ENCODE measurements at regions not wholly inside any gene's neighbourhood (a gene's known extent, or its start where the extent isn't known, plus 50 kb on each side); places are given as distances from the start of the nearest gene placed in this dataset.

DNA sequence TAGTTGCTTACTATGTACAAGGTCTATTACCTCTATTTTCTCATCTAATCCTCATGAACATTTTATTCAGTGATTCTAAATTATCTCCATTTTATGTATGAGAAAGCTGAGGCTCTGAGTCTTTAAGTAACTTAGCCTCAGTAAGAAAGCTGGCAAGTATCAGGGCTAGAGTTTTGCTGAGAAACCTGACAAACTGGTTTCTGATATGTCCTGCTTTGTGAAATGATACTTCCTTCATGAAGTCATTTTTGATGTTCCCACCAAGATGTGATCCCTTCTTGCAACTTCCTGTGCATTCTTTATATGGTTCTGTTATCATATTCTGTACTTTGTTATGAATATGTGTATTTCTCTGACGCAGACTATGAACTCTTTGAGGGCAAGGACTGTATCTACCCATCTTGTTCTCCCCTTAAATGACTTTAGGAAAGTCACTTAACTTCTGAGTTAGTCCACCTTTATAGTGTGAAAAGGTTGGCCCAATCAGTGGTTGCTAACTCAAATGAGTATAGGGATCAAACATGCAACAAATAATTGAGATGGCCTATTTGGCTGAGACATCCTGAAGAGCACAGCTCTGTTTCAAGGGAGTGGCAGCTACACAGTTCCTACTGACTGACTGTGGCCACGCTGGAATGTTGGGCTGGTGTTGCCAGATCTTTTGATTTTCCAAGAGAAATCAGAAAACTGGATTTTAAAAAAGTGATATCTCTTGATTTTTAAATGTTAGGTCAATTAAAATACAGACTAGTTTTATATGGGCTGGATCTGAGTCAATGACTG is 127.9 kb upstream of the AMOT start:
- Histone ChIP-seq H3K4me1 (ENCODE audit: control insufficient read depth, insufficient read depth, low read length, poor library complexity, severe bottlenecking) (no peaks in the 10 kb centered on the region), H3K4me3 (ENCODE audit: low read depth, low read length) (no peak overlapping the region), H3K27me3 (ENCODE audit: control insufficient read depth, insufficient read depth, low read length) (no peaks in the 10 kb centered on the region), H3K27ac (ENCODE audit: insufficient read depth, low read length, poor library complexity, severe bottlenecking) (no peak overlapping the region), H3K9me3 (ENCODE audit: control insufficient read depth in 2 of 2, low read length in 2 of 2) (no peaks in the 10 kb centered on the region), H3K36me3 (ENCODE audit: control insufficient read depth, insufficient read depth, low read length) (no peaks in the 10 kb centered on the region)
- Mint-ChIP-seq H3K36me3 (no peaks in the 10 kb centered on the region), H3K27me3 (no peaks in the 10 kb centered on the region), H3K4me1 (no peaks in the 10 kb centered on the region), H3K4me3 (no peak overlapping the region), H3K27ac (no peak overlapping the region), H3K9me3 (peaks cover 0 to 4% (median 0%) of the 10 kb centered on the region in 7 donors)
- DNase-seq: no peak
- no peak for ATAC-seq (ENCODE audit: low read depth in 2 of 2)

DNA sequence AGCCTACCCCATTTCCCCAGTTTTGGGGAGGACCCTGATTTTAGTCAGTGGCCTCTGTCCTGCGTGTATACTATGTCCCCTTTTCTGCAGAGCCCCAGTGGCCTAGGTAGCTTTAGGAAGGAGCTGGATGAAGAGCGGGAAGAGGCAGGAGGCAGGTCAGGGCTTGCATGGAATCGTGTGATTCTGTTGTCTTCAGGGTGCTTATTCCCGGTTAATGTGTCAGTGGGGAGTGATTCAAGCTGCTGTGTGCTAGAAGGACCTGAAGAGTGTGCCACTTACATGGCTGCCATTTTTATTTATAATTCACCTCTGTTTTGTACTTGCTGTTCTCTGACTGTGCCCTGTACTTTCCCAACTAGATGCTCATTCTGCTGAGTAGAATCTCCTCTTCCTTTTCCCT is 127.3 kb upstream of the AMOT start:
- no peak for ATAC-seq (ENCODE audit: low read depth in 2 of 2)
- no peak for DNase-seq
- H3K27me3 Mint-ChIP-seq: no peaks in the 10 kb centered on the region
- no peaks in the 10 kb centered on the region for H3K27me3 ChIP-seq (ENCODE audit: control insufficient read depth, insufficient read depth, low read length)
- no peaks in the 10 kb centered on the region for H3K4me1 Mint-ChIP-seq
- peaks cover 0 to 4% (median 0%) of the 10 kb centered on the region in 7 donors for H3K9me3 Mint-ChIP-seq
- no peak overlapping the region for H3K4me3 ChIP-seq (ENCODE audit: low read depth, low read length)
- no peaks in the 10 kb centered on the region for H3K36me3 Mint-ChIP-seq
- no peak overlapping the region for H3K27ac Mint-ChIP-seq
- H3K4me3 Mint-ChIP-seq: no peak overlapping the region
- H3K4me1 ChIP-seq (ENCODE audit: control insufficient read depth, insufficient read depth, low read length, poor library complexity, severe bottlenecking): no peaks in the 10 kb centered on the region
- H3K9me3 ChIP-seq (ENCODE audit: control insufficient read depth in 2 of 2, low read length in 2 of 2): no peaks in the 10 kb centered on the region
- no peaks in the 10 kb centered on the region for H3K36me3 ChIP-seq (ENCODE audit: control insufficient read depth, insufficient read depth, low read length)
- H3K27ac ChIP-seq (ENCODE audit: insufficient read depth, low read length, poor library complexity, severe bottlenecking): no peak overlapping the region

DNA sequence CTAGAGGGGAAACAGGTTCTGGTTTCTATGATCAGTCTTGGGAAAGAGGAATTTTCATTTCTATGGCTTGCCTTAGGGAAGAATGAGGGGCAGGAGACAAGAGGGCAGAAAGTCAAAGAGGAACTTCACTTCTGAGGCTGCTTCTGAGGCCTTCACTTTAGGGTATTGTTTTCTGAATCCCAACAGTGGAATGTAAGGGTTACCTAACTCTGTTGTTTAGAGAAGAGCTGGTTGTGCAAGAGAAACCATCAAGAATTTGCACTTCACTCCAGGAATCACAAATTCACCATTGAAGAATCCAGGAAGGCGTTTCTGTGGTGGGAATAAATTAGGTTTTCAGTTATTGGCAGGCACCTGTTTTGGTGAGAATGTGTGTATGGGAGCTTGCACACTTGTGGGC is 126.7 kb upstream of the AMOT start:
- no peak for ATAC-seq (ENCODE audit: low read depth in 2 of 2)
- no peak overlapping the region for H3K4me3 Mint-ChIP-seq
- H3K36me3 Mint-ChIP-seq: no peaks in the 10 kb centered on the region
- Histone ChIP-seq H3K4me1 (ENCODE audit: control insufficient read depth, insufficient read depth, low read length, poor library complexity, severe bottlenecking) (no peaks in the 10 kb centered on the region), H3K27ac (ENCODE audit: insufficient read depth, low read length, poor library complexity, severe bottlenecking) (no peak overlapping the region), H3K27me3 (ENCODE audit: control insufficient read depth, insufficient read depth, low read length) (no peaks in the 10 kb centered on the region), H3K4me3 (ENCODE audit: low read depth, low read length) (no peak overlapping the region), H3K36me3 (ENCODE audit: control insufficient read depth, insufficient read depth, low read length) (no peaks in the 10 kb centered on the region), H3K9me3 (ENCODE audit: control insufficient read depth in 2 of 2, low read length in 2 of 2) (no peaks in the 10 kb centered on the region)
- H3K9me3 Mint-ChIP-seq: peaks cover 0 to 4% (median 0%) of the 10 kb centered on the region in 7 donors
- no peaks in the 10 kb centered on the region for H3K4me1 Mint-ChIP-seq
- no peak overlapping the region for H3K27ac Mint-ChIP-seq
- H3K27me3 Mint-ChIP-seq: no peaks in the 10 kb centered on the region
- DNase-seq: no peak

DNA sequence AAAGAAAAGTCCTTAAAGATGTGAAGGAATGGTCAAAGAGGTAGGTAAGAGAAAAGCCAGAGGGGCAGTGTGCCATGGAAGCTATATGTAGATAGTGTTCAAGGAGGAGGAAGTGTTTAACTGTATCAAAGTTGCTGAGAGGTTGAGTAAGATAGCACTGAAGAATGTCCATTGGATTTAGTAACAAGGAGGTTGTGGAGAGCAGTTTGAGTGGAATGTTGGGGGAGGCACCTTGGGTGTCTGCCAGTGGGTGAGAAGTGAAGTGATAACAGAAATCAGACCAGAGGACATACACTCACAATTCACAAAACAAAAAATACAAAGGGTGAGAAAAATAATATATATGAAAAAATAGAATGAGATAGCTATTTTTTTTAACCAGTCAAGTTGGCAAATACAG is 121.3 kb upstream of the AMOT start:
- ATAC-seq (ENCODE audit: low read depth in 2 of 2): no peak
- no peaks in the 10 kb centered on the region for H3K36me3 ChIP-seq (ENCODE audit: control insufficient read depth, insufficient read depth, low read length)

DNA sequence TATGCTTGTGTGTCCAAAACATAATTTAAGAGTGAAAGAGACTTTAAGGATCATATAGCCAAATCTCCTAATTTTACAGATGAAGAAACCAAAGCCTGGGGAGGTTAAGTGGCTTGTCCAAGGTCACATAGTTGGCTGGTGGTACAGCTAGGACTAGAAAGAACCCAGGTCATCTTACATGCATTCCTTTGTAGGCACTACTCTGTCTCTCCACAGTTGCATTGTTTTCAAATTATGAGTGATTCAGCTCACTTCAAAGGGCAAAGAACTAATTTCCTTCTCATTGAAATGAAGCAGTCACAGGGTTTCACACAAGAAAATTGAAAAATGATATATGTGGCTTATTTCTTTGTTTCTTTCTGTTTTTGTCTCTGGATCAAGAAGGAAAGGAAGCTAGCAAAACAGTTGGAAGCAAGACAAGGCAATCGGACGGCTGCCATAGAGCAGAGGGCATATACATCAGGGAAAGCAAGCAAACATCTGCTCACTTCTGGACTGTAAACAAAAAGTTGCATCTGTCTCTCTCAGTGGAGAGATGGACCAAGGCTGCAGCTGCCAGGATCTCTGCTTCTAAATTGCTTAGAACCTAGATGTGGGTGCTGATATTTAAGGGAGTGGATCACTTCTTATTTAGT is 107.5 kb upstream of the AMOT start:
- no peak for DNase-seq
- no peaks in the 10 kb centered on the region for H3K4me1 Mint-ChIP-seq
- no peak overlapping the region for H3K4me3 Mint-ChIP-seq
- Histone ChIP-seq H3K4me3 (ENCODE audit: low read depth, low read length) (no peak overlapping the region), H3K27ac (ENCODE audit: insufficient read depth, low read length, poor library complexity, severe bottlenecking) (no peak overlapping the region), H3K27me3 (ENCODE audit: control insufficient read depth, insufficient read depth, low read length) (no peaks in the 10 kb centered on the region), H3K36me3 (ENCODE audit: control insufficient read depth, insufficient read depth, low read length) (no peaks in the 10 kb centered on the region), H3K4me1 (ENCODE audit: control insufficient read depth, insufficient read depth, low read length, poor library complexity, severe bottlenecking) (no peaks in the 10 kb centered on the region), H3K9me3 (ENCODE audit: control insufficient read depth in 2 of 2, low read length in 2 of 2) (no peaks in the 10 kb centered on the region)
- H3K27me3 Mint-ChIP-seq: no peaks in the 10 kb centered on the region
- no peaks in the 10 kb centered on the region for H3K36me3 Mint-ChIP-seq
- H3K9me3 Mint-ChIP-seq: peaks cover 0 to 3% (median 0%) of the 10 kb centered on the region in 7 donors
- no peak overlapping the region for H3K27ac Mint-ChIP-seq
- ATAC-seq (ENCODE audit: low read depth in 2 of 2): no peak

More for the DNA sequence above, 121.3 kb upstream of the AMOT start:
- Mint-ChIP-seq H3K27ac (no peak overlapping the region), H3K36me3 (no peaks in the 10 kb centered on the region), H3K9me3 (peaks cover 0 to 1% (median 0%) of the 10 kb centered on the region in 7 donors), H3K27me3 (no peaks in the 10 kb centered on the region), H3K4me1 (no peaks in the 10 kb centered on the region), H3K4me3 (no peak overlapping the region)
- no peaks in the 10 kb centered on the region for H3K4me1 ChIP-seq (ENCODE audit: control insufficient read depth, insufficient read depth, low read length, poor library complexity, severe bottlenecking)
- no peak overlapping the region for H3K4me3 ChIP-seq (ENCODE audit: low read depth, low read length)
- H3K9me3 ChIP-seq (ENCODE audit: control insufficient read depth in 2 of 2, low read length in 2 of 2): no peaks in the 10 kb centered on the region
- no peak for DNase-seq
- H3K27me3 ChIP-seq (ENCODE audit: control insufficient read depth, insufficient read depth, low read length): no peaks in the 10 kb centered on the region
- H3K27ac ChIP-seq (ENCODE audit: insufficient read depth, low read length, poor library complexity, severe bottlenecking): no peak overlapping the region

DNA sequence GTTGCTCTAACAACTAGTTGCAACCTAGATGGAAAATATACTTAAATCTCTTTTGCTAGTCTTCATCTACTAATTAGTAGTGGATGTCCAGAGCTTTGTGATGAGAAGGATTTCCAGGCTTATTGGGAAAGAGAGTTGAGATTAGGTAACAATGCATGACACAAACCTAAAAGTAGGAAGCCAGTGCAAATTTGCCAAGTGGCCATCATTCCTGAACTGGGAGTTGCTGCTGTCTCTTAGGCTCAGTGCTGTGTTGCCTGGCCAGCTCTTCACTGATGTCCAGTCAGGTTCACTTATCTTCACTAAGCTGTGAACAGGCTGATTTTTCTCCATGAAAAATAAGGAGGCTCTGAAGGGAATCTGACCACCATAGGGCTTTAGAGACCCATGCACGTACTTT is 105.6 kb upstream of the AMOT start:
- Histone ChIP-seq H3K4me1 (ENCODE audit: control insufficient read depth, insufficient read depth, low read length, poor library complexity, severe bottlenecking) (no peaks in the 10 kb centered on the region), H3K27ac (ENCODE audit: insufficient read depth, low read length, poor library complexity, severe bottlenecking) (no peak overlapping the region), H3K4me3 (ENCODE audit: low read depth, low read length) (no peak overlapping the region), H3K36me3 (ENCODE audit: control insufficient read depth, insufficient read depth, low read length) (no peaks in the 10 kb centered on the region), H3K27me3 (ENCODE audit: control insufficient read depth, insufficient read depth, low read length) (no peaks in the 10 kb centered on the region), H3K9me3 (ENCODE audit: control insufficient read depth in 2 of 2, low read length in 2 of 2) (no peaks in the 10 kb centered on the region)
- DNase-seq: no peak
- Mint-ChIP-seq H3K27ac (no peak overlapping the region), H3K4me3 (no peak overlapping the region), H3K9me3 (peaks cover 0 to 3% (median 0%) of the 10 kb centered on the region in 7 donors), H3K27me3 (no peaks in the 10 kb centered on the region), H3K4me1 (no peaks in the 10 kb centered on the region), H3K36me3 (no peaks in the 10 kb centered on the region)
- ATAC-seq (ENCODE audit: low read depth in 2 of 2): no peak

DNA sequence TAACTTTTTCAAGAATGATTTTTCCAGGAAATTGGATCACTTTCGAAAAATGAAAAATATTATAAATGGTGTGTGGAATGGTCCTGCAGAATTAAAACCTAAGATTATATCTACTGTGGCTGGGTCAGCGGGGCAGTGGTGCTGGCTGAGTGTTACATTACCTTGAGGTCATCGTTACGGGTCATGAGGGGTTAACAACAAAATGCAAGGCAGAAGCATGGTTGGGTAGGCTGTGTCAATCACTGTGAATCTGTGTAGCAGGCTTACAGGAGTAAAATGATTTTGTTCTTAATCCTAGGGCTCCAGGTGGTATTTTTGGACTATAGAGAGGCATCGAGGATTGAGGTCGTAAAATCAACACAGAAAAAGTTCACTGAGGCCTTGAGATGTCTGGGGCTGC is 105.2 kb upstream of the AMOT start:
- DNase-seq (no peak), ATAC-seq (ENCODE audit: low read depth in 2 of 2) (no peak)
- Mint-ChIP-seq H3K27ac (no peak overlapping the region), H3K4me3 (no peak overlapping the region), H3K27me3 (no peaks in the 10 kb centered on the region), H3K9me3 (peaks cover 0 to 3% (median 0%) of the 10 kb centered on the region in 7 donors), H3K4me1 (no peaks in the 10 kb centered on the region), H3K36me3 (no peaks in the 10 kb centered on the region)
- no peaks in the 10 kb centered on the region for H3K36me3 ChIP-seq (ENCODE audit: control insufficient read depth, insufficient read depth, low read length)
- no peaks in the 10 kb centered on the region for H3K4me1 ChIP-seq (ENCODE audit: control insufficient read depth, insufficient read depth, low read length, poor library complexity, severe bottlenecking)
- H3K27ac ChIP-seq (ENCODE audit: insufficient read depth, low read length, poor library complexity, severe bottlenecking): no peak overlapping the region
- H3K9me3 ChIP-seq (ENCODE audit: control insufficient read depth in 2 of 2, low read length in 2 of 2): no peaks in the 10 kb centered on the region
- no peak overlapping the region for H3K4me3 ChIP-seq (ENCODE audit: low read depth, low read length)
- H3K27me3 ChIP-seq (ENCODE audit: control insufficient read depth, insufficient read depth, low read length): no peaks in the 10 kb centered on the region
